Mammary epithelial cell (primary cell): ENCODE measurements at regions not wholly inside any gene's neighbourhood (a gene's known extent, or its start where the extent isn't known, plus 50 kb on each side); places are given as distances from the start of the nearest gene placed in this dataset.

Source experiments
- EZH2 ChIP-seq: IDR thresholded peaks from 2 replicates; pipeline ENCODE4 v1.6.1; 2012; ENCODE audit warnings: low read length, inconsistent platforms, borderline replicate concordance
- TF ChIP-seq, protein P1 (sequence below), 2 donors: IDR thresholded peaks in 1 of 2; conservative IDR thresholded peaks in 1 of 2; 2 replicates each; pipeline ENCODE4 v1.5.1; 2011 to 2012; ENCODE audit warnings: inconsistent platforms in 2 of 2, low read length in 2 of 2, mild to moderate bottlenecking in 2 of 2, control low read depth in 1 of 2, low read depth in 1 of 2; ENCODE audit not compliant: insufficient read depth in 1 of 2; ENCODE audit errors: extremely low read depth in 1 of 2

DNA sequence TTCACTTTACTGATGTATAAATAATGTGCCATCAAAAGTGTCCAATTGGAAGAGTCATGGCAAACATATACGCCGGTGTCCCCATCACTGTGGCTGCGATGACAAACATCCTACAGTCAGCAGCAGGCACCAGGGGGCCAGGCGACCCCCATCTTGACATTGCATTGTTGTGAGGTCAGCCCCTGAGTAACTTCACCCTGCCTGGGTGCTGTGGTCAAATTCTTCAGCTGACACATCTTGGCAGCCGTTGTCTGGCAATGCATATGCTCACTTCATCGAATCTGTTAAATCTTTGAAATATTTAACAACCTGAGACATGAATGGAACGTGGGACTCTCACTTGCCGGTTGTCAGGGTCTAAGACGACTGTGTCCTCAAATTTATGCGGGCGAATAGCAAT lies 430.9 kb downstream of the BRD1 start:
- TF ChIP-seq, protein P1, sequence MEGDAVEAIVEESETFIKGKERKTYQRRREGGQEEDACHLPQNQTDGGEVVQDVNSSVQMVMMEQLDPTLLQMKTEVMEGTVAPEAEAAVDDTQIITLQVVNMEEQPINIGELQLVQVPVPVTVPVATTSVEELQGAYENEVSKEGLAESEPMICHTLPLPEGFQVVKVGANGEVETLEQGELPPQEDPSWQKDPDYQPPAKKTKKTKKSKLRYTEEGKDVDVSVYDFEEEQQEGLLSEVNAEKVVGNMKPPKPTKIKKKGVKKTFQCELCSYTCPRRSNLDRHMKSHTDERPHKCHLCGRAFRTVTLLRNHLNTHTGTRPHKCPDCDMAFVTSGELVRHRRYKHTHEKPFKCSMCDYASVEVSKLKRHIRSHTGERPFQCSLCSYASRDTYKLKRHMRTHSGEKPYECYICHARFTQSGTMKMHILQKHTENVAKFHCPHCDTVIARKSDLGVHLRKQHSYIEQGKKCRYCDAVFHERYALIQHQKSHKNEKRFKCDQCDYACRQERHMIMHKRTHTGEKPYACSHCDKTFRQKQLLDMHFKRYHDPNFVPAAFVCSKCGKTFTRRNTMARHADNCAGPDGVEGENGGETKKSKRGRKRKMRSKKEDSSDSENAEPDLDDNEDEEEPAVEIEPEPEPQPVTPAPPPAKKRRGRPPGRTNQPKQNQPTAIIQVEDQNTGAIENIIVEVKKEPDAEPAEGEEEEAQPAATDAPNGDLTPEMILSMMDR (conservative IDR thresholded peaks at IDR 0.05 in 1 of 2, IDR thresholded peaks at IDR 0.05 in 1 of 2; ENCODE audit: extremely low read depth in 1 of 2, insufficient read depth in 1 of 2, low read depth in 1 of 2, low read length in 2 of 2): no peak
- no peak for TF ChIP-seq EZH2
